A549 (cell line): ENCODE measurements at regions not wholly inside any gene's neighbourhood (a gene's known extent, or its start where the extent isn't known, plus 50 kb on each side); places are given as distances from the start of the nearest gene placed in this dataset.

Experiments used
- ATAC-seq, 2 experiments: fragments of 200-7000 bp in 1 of 2; fragments of >200 bp in 1 of 2; cut with Nextera tagmentation in 1 of 2; cut with Tn5 transposase in 1 of 2; 3 replicates each; pipeline versions ENCODE4 v1.8.0 to v1.9.1; 2018 to 2020; ENCODE audit warnings: mild to moderate bottlenecking in 1 of 2, moderate library complexity in 1 of 2
- CTCF ChIA-PET: fragments of 300-600 bp; sonication (Branson Sonifier 250); formaldehyde crosslinking; extraction: SDS; loops from one replicate; lab custom pipeline; 2021; ENCODE audit warnings: antibody characterized with exemption, inconsistent platforms; lab: Yijun Ruan, JAX
- POLR2A ChIA-PET: fragments of 350-600 bp; formaldehyde crosslinking; extraction: SDS; loops from one replicate; lab custom pipeline; 2021; ENCODE audit warnings: antibody characterized with exemption, inconsistent platforms; lab: Yijun Ruan, JAX
- DNase-seq, 2 experiments: peaks; one replicate each; pipeline versions ENCODE4 v3.0.0 to v3.0.0-alpha.2; 2011 to 2016; ENCODE audit warnings: low read depth in 1 of 2, low spot score in 1 of 2
- FAIRE-seq: peaks from 2 replicates; lab custom pipeline; 2011; peaks lifted over from hg19 to GRCh38; lab: Jason Lieb, UNC
- H3K27ac ChIP-seq, 2 experiments: fragments of >200 bp; sonication (Bioruptor Twin); formaldehyde crosslinking; 3 replicates each; pipeline ENCODE4 v1.5.1; 2016 to 2017
- H3K4me1 ChIP-seq: fragments of >200 bp; sonication (Bioruptor Twin); formaldehyde crosslinking; 3 replicates; pipeline ENCODE4 v1.6.1; 2016
- H3K4me2 ChIP-seq: fragments of >200 bp; sonication (Bioruptor Twin); formaldehyde crosslinking; 3 replicates; pipeline ENCODE4 v1.6.1; 2016
- H3K4me3 ChIP-seq: fragments of >200 bp; sonication (Bioruptor Twin); formaldehyde crosslinking; 3 replicates; pipeline ENCODE4 v1.5.1; 2016
- H3K9me3 ChIP-seq: fragments of >200 bp; sonication (Bioruptor Twin); formaldehyde crosslinking; 3 replicates; pipeline ENCODE4 v1.6.1; 2016
- BHLHE40 ChIP-seq: IDR thresholded peaks from 2 replicates; pipeline ENCODE4 v1.6.1; 2012; ENCODE audit warnings: low read depth, low read length, inconsistent platforms
- CHD4 ChIP-seq: fragments of 200-600 bp; sonication (generic); IDR thresholded peaks from 2 replicates; pipeline ENCODE4 v1.6.1; 2016; ENCODE audit warnings: antibody characterized with exemption, mild to moderate bottlenecking, borderline replicate concordance
- EHF ChIP-seq: fragments of 250-450 bp; sonication (Bioruptor Pico); IDR thresholded peaks from 2 replicates; pipeline ENCODE4 v1.5.0; 2020; ENCODE audit warnings: mild to moderate bottlenecking
- EP300 ChIP-seq, 2 experiments: fragments of >200 bp; sonication (Bioruptor Twin); formaldehyde crosslinking; IDR thresholded peaks; 2 replicates in 1 of 2; 3 replicates in 1 of 2; pipeline ENCODE4 v1.6.1; 2016 to 2017
- FOSB ChIP-seq: fragments of 250-450 bp; sonication (Bioruptor Pico); IDR thresholded peaks from 2 replicates; pipeline ENCODE4 v1.5.0; 2020; ENCODE audit warnings: mild to moderate bottlenecking, moderate library complexity
- FOSL2 ChIP-seq, 2 experiments: fragments of 450-650 bp in 1 of 2; fragments of >200 bp in 1 of 2; sonication (Bioruptor Twin) in 1 of 2; formaldehyde crosslinking; IDR thresholded peaks; 2 replicates each; pipeline versions ENCODE4 v1.5.0 to v1.6.1; 2016 to 2020; ENCODE audit warnings: mild to moderate bottlenecking in 1 of 2, moderate library complexity in 1 of 2
- FOXS1 ChIP-seq: fragments of 250-450 bp; sonication (Bioruptor Pico); IDR thresholded peaks from 2 replicates; pipeline ENCODE4 v1.5.0; 2020; ENCODE audit warnings: mild to moderate bottlenecking, moderate library complexity
- GATA3 ChIP-seq: IDR thresholded peaks from 2 replicates; pipeline ENCODE4 v1.6.1; 2012; ENCODE audit warnings: borderline replicate concordance
- HEYL ChIP-seq: fragments of 250-450 bp; sonication (Bioruptor Pico); IDR thresholded peaks from 2 replicates; pipeline ENCODE4 v1.8.0; 2021; ENCODE audit warnings: mild to moderate bottlenecking, moderate library complexity
- HOXA7 ChIP-seq: fragments of 250-450 bp; sonication (Bioruptor Pico); IDR thresholded peaks from 2 replicates; pipeline ENCODE4 v1.5.0; 2020; ENCODE audit warnings: mild to moderate bottlenecking, moderate library complexity
- KDM5A ChIP-seq: fragments of 200-600 bp; sonication (generic); IDR thresholded peaks from 2 replicates; pipeline ENCODE4 v1.6.1; 2016; ENCODE audit warnings: antibody characterized with exemption, mild to moderate bottlenecking
- MAZ ChIP-seq: fragments of 150-350 bp; IDR thresholded peaks from 2 replicates; pipeline ENCODE4 v1.6.1; 2014; ENCODE audit warnings: antibody characterized with exemption, low read depth, low read length, borderline replicate concordance
- MYC ChIP-seq: IDR thresholded peaks from 2 replicates; pipeline ENCODE4 v1.6.1; 2012; ENCODE audit warnings: mild to moderate bottlenecking, inconsistent platforms, low read length, improper control_type of control experiment, borderline replicate concordance
- NFE2L2 ChIP-seq: fragments of 150-350 bp; conservative IDR thresholded peaks from 2 replicates; pipeline ENCODE4 v1.6.1; 2014; ENCODE audit warnings: low read length
- NPAS2 ChIP-seq: fragments of 250-450 bp; sonication (Bioruptor Pico); IDR thresholded peaks from 2 replicates; pipeline ENCODE4 v1.8.0; 2022; ENCODE audit warnings: mild to moderate bottlenecking, moderate library complexity, borderline replicate concordance
- POLR2AphosphoS2 ChIP-seq: conservative IDR thresholded peaks from 2 replicates; pipeline ENCODE4 v1.6.1; 2012; ENCODE audit warnings: low read length, improper control_type of control experiment, inconsistent platforms
- RARB ChIP-seq: fragments of 250-450 bp; sonication (Bioruptor Pico); IDR thresholded peaks from 2 replicates; pipeline ENCODE4 v1.8.0; 2021; ENCODE audit warnings: mild to moderate bottlenecking, moderate library complexity
- RCOR1 ChIP-seq: fragments of 150-350 bp; IDR thresholded peaks from 2 replicates; pipeline ENCODE4 v1.6.1; 2014; ENCODE audit warnings: antibody characterized with exemption, low read length, low read depth
- SMC3 ChIP-seq: fragments of >200 bp; sonication (Bioruptor Twin); formaldehyde crosslinking; IDR thresholded peaks from 3 replicates; pipeline ENCODE4 v1.6.1; 2018; ENCODE audit warnings: inconsistent platforms
- ZFP36 ChIP-seq: fragments of 450-650 bp; IDR thresholded peaks from 2 replicates; pipeline ENCODE4 v1.6.1; 2014; ENCODE audit warnings: borderline replicate concordance; ENCODE audit not compliant: partially characterized antibody
- ZNF302 ChIP-seq: fragments of 250-450 bp; sonication (Bioruptor Pico); IDR thresholded peaks from 2 replicates; pipeline ENCODE4 v1.9.0; 2021; ENCODE audit warnings: inconsistent platforms, mild to moderate bottlenecking, moderate library complexity
- ZSCAN20 ChIP-seq: fragments of 250-450 bp; sonication (Bioruptor Pico); IDR thresholded peaks from 2 replicates; pipeline ENCODE4 v1.8.0; 2022; ENCODE audit warnings: mild to moderate bottlenecking, moderate library complexity
- WGBS: methylation state at CpG from one replicate; pipeline ENCODE4 v1.1.6; 2017; ENCODE audit errors: missing lambda C conversion rate; 5-methylcytosine and 5-hydroxymethylcytosine counted together
- TF ChIP-seq, protein P1 (sequence below): IDR thresholded peaks from 2 replicates; pipeline ENCODE4 v1.6.1; 2012; ENCODE audit warnings: low read depth, borderline replicate concordance
- TF ChIP-seq, protein P2 (sequence below): fragments of >200 bp; sonication (Bioruptor Twin); formaldehyde crosslinking; IDR thresholded peaks from 3 replicates; pipeline ENCODE4 v1.6.1; 2016
- TF ChIP-seq, protein P3 (sequence below): fragments of >200 bp; sonication (Bioruptor Twin); formaldehyde crosslinking; IDR thresholded peaks from 2 replicates; pipeline ENCODE4 v1.6.1; 2016
- TF ChIP-seq, protein P4 (sequence below): fragments of >200 bp; sonication (Bioruptor Twin); formaldehyde crosslinking; IDR thresholded peaks from 3 replicates; pipeline ENCODE4 v1.5.1; 2016
- TF ChIP-seq, protein P5 (sequence below): IDR thresholded peaks from 2 replicates; pipeline ENCODE4 v1.6.1; 2012
- TF ChIP-seq, protein P6 (sequence below): fragments of 250-450 bp; sonication (Bioruptor Pico); IDR thresholded peaks from 2 replicates; pipeline ENCODE4 v1.5.0; 2020; ENCODE audit warnings: low read depth, mild to moderate bottlenecking, moderate library complexity

DNA sequence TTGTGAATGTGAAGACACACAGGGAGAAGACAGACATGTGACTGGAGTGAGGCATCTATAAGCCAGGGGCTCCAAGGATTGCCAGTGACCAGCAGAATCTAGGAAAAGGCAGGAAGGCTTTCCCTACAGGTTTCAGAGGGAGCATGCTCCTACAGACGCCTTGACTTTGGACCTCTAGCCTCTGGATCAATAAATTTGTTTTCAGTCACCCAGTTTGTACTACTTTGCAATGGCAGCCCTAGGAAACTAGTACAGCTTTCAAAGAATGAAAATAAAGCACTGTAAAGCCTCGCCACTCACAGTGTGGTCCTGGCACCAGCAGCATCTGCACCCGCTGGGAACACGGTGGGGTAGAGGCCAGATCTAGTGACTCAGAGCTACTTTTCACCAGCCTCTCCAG lies 510.0 kb downstream of the LTN1 start:
- Histone ChIP-seq H3K4me3 (no peak overlapping the region), H3K4me2 (no peak overlapping the region), H3K4me1 (no peaks in the 10 kb centered on the region), H3K9me3 (no peaks in the 10 kb centered on the region), H3K27ac (no peak overlapping the region)
- DNase-seq (no peak), ATAC-seq (no peak), FAIRE-seq (no peak)
- TF ChIP-seq HEYL (CRISPR knock-in tag) (no peak), FOXS1 (CRISPR knock-in tag) (no peak), HOXA7 (no peak), EHF (CRISPR knock-in tag) (no peak), CHD4 (no peak), POLR2AphosphoS2 (no peak), SMC3 (no peak), RARB (CRISPR knock-in tag) (no peak), NPAS2 (no peak)
- TF ChIP-seq, protein P1, sequence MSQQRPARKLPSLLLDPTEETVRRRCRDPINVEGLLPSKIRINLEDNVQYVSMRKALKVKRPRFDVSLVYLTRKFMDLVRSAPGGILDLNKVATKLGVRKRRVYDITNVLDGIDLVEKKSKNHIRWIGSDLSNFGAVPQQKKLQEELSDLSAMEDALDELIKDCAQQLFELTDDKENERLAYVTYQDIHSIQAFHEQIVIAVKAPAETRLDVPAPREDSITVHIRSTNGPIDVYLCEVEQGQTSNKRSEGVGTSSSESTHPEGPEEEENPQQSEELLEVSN = no peak
- TF ChIP-seq, protein P2, sequence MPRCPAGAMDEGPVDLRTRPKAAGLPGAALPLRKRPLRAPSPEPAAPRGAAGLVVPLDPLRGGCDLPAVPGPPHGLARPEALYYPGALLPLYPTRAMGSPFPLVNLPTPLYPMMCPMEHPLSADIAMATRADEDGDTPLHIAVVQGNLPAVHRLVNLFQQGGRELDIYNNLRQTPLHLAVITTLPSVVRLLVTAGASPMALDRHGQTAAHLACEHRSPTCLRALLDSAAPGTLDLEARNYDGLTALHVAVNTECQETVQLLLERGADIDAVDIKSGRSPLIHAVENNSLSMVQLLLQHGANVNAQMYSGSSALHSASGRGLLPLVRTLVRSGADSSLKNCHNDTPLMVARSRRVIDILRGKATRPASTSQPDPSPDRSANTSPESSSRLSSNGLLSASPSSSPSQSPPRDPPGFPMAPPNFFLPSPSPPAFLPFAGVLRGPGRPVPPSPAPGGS = no peak
- TF ChIP-seq, protein P3, sequence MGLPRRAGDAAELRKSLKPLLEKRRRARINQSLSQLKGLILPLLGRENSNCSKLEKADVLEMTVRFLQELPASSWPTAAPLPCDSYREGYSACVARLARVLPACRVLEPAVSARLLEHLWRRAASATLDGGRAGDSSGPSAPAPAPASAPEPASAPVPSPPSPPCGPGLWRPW = no peak
- TF ChIP-seq, protein P4, sequence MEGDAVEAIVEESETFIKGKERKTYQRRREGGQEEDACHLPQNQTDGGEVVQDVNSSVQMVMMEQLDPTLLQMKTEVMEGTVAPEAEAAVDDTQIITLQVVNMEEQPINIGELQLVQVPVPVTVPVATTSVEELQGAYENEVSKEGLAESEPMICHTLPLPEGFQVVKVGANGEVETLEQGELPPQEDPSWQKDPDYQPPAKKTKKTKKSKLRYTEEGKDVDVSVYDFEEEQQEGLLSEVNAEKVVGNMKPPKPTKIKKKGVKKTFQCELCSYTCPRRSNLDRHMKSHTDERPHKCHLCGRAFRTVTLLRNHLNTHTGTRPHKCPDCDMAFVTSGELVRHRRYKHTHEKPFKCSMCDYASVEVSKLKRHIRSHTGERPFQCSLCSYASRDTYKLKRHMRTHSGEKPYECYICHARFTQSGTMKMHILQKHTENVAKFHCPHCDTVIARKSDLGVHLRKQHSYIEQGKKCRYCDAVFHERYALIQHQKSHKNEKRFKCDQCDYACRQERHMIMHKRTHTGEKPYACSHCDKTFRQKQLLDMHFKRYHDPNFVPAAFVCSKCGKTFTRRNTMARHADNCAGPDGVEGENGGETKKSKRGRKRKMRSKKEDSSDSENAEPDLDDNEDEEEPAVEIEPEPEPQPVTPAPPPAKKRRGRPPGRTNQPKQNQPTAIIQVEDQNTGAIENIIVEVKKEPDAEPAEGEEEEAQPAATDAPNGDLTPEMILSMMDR = no peak
- POLR2A ChIA-PET = no interaction called here
- 20% methylated on average over 4 of the region's 4 CpGs for WGBS
- CTCF ChIA-PET = no interaction called here

DNA sequence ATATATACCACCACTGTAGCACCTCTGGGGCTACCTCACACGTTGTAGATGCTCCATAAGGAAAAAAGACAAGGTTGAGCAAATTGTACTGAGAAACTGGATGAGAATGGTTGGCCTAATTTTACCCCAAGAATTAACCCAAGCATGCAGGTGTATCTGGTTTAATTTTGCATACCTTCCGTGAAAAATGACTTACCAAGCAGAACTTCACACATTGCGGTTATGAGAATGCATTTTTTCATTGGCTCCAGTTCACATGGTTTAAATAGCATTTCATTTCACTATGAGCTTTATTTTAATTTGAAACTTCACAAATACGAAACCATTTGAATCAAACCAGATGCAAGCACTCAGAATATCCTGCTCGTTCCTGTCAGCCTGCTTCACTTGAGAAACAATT lies 512.2 kb downstream of the LTN1 start:
- WGBS = 30% methylated on average over 5 of the region's 5 CpGs
- Histone ChIP-seq H3K4me3 (no peak overlapping the region), H3K27ac (no peak overlapping the region), H3K4me2 (no peak overlapping the region), H3K9me3 (no peaks in the 10 kb centered on the region), H3K4me1 (no peaks in the 10 kb centered on the region)
- ChIA-PET CTCF (no interaction called here), POLR2A (no interaction called here)
- DNase-seq (no peak), ATAC-seq (no peak), FAIRE-seq (no peak)
- TF ChIP-seq ZNF302 (CRISPR knock-in tag) (no peak), BHLHE40 (no peak), NFE2L2 (no peak), RCOR1 (no peak), KDM5A (no peak), GATA3 (no peak), SMC3 (no peak), MAZ (no peak), RARB (CRISPR knock-in tag) (no peak), ZFP36 (no peak), ZSCAN20 (CRISPR knock-in tag) (no peak), EP300 (IDR thresholded peaks at IDR 0.05) (no peak), POLR2AphosphoS2 (no peak), MYC (no peak), FOSL2 (IDR thresholded peaks at IDR 0.05) (no peak), FOSL2 (CRISPR knock-in tag; IDR thresholded peaks at IDR 0.05) (no peak), FOSB (CRISPR knock-in tag) (no peak)
- TF ChIP-seq, protein P5, sequence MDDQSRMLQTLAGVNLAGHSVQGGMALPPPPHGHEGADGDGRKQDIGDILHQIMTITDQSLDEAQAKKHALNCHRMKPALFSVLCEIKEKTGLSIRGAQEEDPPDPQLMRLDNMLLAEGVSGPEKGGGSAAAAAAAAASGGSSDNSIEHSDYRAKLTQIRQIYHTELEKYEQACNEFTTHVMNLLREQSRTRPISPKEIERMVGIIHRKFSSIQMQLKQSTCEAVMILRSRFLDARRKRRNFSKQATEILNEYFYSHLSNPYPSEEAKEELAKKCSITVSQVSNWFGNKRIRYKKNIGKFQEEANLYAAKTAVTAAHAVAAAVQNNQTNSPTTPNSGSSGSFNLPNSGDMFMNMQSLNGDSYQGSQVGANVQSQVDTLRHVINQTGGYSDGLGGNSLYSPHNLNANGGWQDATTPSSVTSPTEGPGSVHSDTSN = no peak
- TF ChIP-seq, protein P3 = no peak
- TF ChIP-seq, protein P6, sequence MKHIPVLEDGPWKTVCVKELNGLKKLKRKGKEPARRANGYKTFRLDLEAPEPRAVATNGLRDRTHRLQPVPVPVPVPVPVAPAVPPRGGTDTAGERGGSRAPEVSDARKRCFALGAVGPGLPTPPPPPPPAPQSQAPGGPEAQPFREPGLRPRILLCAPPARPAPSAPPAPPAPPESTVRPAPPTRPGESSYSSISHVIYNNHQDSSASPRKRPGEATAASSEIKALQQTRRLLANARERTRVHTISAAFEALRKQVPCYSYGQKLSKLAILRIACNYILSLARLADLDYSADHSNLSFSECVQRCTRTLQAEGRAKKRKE = no peak
